Aorta (tissue), 5 donors: ENCODE measurements at regions not wholly inside any gene's neighbourhood (a gene's known extent, or its start where the extent isn't known, plus 50 kb on each side); places are given as distances from the start of the nearest gene placed in this dataset.

Experiments used
- ATAC-seq: fragments of 200-7000 bp; cut with Tn5 transposase; one replicate; pipeline ENCODE4 v1.9.1; 2022; ENCODE audit warnings: moderate library complexity; ENCODE audit not compliant: low FRiP score
- DNase-seq, 2 donors: peaks; one replicate each; pipeline ENCODE4 v3.0.0-alpha.2; 2020
- H3K27ac ChIP-seq, 2 donors: one replicate each; pipeline ENCODE4 v1.5.1; 2013; ENCODE audit warnings: low read length in 2 of 2, mild to moderate bottlenecking in 2 of 2, moderate library complexity in 2 of 2, control low read depth in 1 of 2, inconsistent platforms in 1 of 2, low read depth in 1 of 2
- H3K27me3 ChIP-seq, 2 donors: one replicate each; pipeline ENCODE4 v1.6.1; 2013; ENCODE audit warnings: control low read depth in 1 of 2, low read length in 1 of 2, mild to moderate bottlenecking in 1 of 2, moderate library complexity in 1 of 2; ENCODE audit not compliant: insufficient read depth in 2 of 2, control insufficient read depth in 1 of 2
- H3K36me3 ChIP-seq, 2 donors: one replicate each; pipeline ENCODE4 v1.6.1; 2013; ENCODE audit warnings: control low read depth in 1 of 2, low read length in 1 of 2, mild to moderate bottlenecking in 1 of 2; ENCODE audit not compliant: insufficient read depth in 2 of 2, control insufficient read depth in 1 of 2
- H3K4me1 ChIP-seq, 2 donors: one replicate each; pipeline ENCODE4 v1.6.1; 2013; ENCODE audit warnings: low read length in 2 of 2, control low read depth in 1 of 2, mild to moderate bottlenecking in 1 of 2, moderate library complexity in 1 of 2; ENCODE audit not compliant: insufficient read depth in 2 of 2, control insufficient read depth in 1 of 2
- H3K4me3 ChIP-seq, 2 donors: one replicate each; pipeline ENCODE4 v1.5.1; 2013; ENCODE audit warnings: low read length in 2 of 2, control low read depth in 1 of 2, mild to moderate bottlenecking in 1 of 2
- H3K9me3 ChIP-seq: one replicate; pipeline ENCODE4 v1.6.1; 2013; ENCODE audit warnings: mild to moderate bottlenecking, low read length; ENCODE audit not compliant: control insufficient read depth
- WGBS, 2 donors: extraction: QIAGEN DNeasy Blood & Tissue Kit; methylation state at CpG; one replicate each; pipeline ENCODE4 v1.1.7; 2013; 5-methylcytosine and 5-hydroxymethylcytosine counted together
- intact Hi-C, 2 donors: fragments of 100-400 bp; cut with DNase I; formaldehyde crosslinking; loops; one replicate each; pipeline versions ENCODE4 v1.14.2 to v1.15.0; 2022
- donor health status: healthy with polysubstance abuse.
- donor health status: Bipolar disorder and iron deficiency.
- donor health status: DM: no; HTN: no; CAD: no.
- donor health status: DM: no; HTN: no; CAD: no.
- donor health status: DM: yes; HTN: yes; CAD: no.

DNA sequence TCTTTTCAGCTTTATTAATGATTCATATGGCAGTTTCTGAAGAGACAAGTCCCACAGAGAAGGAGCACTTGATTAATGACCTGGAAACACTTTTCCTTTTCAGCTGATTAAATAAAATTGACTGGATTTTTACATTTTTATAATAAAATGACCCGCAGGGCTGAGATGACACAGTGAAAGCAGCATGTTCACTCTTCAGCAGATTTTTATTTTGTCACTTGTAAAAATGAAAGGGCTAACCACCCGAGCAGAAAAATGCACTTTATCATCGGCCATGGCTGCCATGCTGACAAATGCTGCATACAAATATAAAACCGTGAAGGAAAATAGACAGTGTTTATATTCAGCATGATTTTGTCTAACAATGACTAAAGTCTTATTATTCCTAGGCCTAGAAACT, 321.6 kb upstream of the ITGA1 start:
- no peak for ATAC-seq
- no peak overlapping the region for H3K27ac ChIP-seq
- H3K4me3 ChIP-seq, result no peak overlapping the region
- no peaks in the 10 kb centered on the region for H3K27me3 ChIP-seq
- H3K9me3 ChIP-seq, result no peaks in the 10 kb centered on the region
- no peak for DNase-seq
- intact Hi-C loops, result no loop called here
- no peaks in the 10 kb centered on the region for H3K36me3 ChIP-seq
- no peaks in the 10 kb centered on the region for H3K4me1 ChIP-seq
- WGBS, 2 donors, result 9 to 16% methylated on average over 4 of the region's 4 CpGs

DNA sequence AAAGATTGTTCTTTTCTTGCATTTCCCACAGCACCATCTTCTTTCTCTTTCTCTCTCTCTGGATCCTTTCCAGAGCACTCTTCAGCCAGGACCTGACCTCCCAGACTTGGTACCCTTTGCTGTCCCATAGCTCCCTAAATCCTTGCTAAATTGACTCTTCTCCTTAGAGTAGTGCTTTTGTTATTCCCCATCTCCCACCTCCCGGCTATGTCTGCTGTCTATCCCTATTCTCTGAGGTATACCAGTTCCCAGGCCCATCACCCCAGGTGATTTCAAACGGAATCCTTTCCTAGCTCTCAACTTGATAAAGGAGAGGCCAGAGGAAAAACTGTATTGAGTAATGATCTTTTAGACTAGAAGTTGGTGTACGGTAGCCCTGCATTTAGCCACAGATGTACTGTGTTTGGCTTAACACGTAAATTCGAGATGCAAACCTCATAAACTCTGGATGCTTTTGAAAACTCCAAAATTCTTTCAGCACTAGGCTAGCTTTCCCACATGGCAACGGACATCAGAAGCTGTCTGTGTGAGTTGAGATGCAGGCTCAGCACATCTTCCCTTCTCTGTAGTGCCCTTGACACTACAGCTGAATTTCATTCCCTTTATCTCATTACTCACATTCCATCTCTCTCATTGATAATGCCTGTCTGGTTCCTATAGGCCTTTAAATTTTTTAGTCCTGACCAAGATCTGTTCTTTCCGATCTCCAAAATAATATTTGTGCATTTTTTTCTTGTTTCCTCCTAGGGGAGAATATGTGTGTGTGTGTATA, 320.8 kb upstream of the ITGA1 start:
- no peaks in the 10 kb centered on the region for H3K4me1 ChIP-seq
- H3K27ac ChIP-seq, result no peak overlapping the region
- no peaks in the 10 kb centered on the region for H3K27me3 ChIP-seq
- no peak for DNase-seq
- intact Hi-C loops, result no loop called here
- H3K36me3 ChIP-seq, result no peaks in the 10 kb centered on the region
- no peaks in the 10 kb centered on the region for H3K9me3 ChIP-seq
- no peak for ATAC-seq
- no peak overlapping the region for H3K4me3 ChIP-seq
- 64 to 75% methylated on average over 7 of the region's 7 CpGs for WGBS, 2 donors

DNA sequence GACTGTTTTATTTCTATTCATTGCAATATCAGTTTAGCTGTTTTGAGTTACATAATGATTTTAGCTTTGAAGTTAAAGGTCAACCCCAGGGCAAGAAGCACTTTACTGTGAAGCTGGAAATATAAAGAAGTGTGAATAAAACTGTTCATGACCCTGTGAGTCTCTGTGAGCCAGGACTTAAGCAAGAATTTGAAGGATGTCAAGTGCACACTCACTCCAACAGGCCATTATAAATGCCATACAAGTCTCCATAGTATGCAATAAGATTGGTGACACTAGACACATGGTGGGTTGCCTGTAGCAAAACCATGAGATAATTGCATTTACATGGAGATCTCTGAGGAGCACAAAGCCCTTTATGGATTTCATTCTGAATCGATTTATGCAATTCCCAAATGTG, 318.7 kb upstream of the ITGA1 start:
- intact Hi-C loops, result no loop called here
- H3K27ac ChIP-seq, result no peak overlapping the region
- no peaks in the 10 kb centered on the region for H3K36me3 ChIP-seq
- no peaks in the 10 kb centered on the region for H3K9me3 ChIP-seq
- H3K4me1 ChIP-seq, result no peaks in the 10 kb centered on the region
- H3K27me3 ChIP-seq, result no peaks in the 10 kb centered on the region
- 81 to 87% methylated on average over 1 of the region's 1 CpG for WGBS, 2 donors
- DNase-seq (no peak), ATAC-seq (no peak)
- no peak overlapping the region for H3K4me3 ChIP-seq

DNA sequence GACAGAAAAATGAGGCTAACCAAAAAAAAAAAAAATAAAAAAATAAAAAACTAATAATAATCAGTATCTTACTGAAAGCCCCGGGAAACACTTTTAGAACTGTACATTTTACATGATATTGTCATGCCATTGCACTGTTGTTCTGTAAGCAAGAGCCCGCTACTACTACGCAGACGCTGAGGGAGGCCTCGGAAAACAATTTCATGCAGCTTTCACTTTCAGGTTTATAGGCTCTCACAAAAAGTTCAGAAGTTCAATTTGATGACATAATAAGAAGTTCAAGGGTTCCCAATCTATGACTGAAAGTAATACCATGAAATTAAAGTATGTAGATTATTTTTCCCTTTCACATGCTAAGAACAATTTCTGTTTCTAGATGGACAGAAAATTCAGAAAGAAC, 318.3 kb upstream of the ITGA1 start:
- H3K27me3 ChIP-seq, result no peaks in the 10 kb centered on the region
- H3K4me3 ChIP-seq, result no peak overlapping the region
- ATAC-seq (no peak), DNase-seq (no peak)
- H3K27ac ChIP-seq, result no peak overlapping the region
- H3K4me1 ChIP-seq, result no peaks in the 10 kb centered on the region
- intact Hi-C loops, result no loop called here
- WGBS, 2 donors, result 84 to 89% methylated on average over 5 of the region's 5 CpGs
- H3K9me3 ChIP-seq, result no peaks in the 10 kb centered on the region
- no peaks in the 10 kb centered on the region for H3K36me3 ChIP-seq

DNA sequence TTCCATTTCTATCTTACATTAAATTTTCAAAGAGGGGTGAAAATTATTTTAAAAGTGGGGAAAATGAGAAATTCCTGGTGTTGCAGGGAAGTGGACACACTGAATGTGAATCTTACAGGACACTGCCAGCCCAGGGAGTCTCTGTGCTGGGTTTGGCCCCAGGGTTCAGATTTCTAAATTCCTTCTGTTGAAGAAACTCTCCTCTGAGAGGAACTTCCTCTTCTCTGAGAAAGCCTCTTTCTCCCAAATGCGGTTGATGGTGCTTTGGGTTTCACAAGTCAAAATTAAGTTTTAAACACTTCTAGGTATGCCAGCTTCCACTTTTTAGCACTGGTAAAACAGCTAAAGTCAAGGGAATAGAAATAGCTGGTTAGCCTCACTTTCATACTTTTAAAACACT, 317.9 kb upstream of the ITGA1 start:
- DNase-seq, result no peak
- Histone ChIP-seq H3K27ac (no peak overlapping the region), H3K9me3 (no peaks in the 10 kb centered on the region), H3K4me1 (no peaks in the 10 kb centered on the region), H3K4me3 (no peak overlapping the region), H3K36me3 (no peaks in the 10 kb centered on the region), H3K27me3 (no peaks in the 10 kb centered on the region)
- ATAC-seq, result no peak
- WGBS, 2 donors, result 43 to 52% methylated on average over 1 of the region's 1 CpG
- intact Hi-C loops, result no loop called here

DNA sequence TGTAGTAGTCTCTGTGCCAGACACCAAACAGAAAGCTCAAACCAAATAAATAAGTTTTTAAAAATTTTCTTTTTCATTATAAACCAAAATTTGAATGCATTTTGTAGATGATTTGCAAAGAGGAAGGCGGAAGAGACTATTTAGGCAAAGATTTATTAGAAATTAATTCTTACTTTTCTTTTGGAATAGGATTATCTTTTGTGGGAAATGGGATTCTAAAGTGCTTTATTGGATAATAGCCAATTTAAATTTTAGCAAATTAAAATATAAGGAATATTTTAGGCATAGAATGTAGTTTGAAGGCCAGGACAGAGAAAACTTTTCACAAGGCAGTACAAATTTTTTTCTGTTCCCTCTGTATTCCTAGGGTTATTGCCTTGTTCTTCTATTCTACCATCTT, 311.4 kb upstream of the ITGA1 start:
- Histone ChIP-seq H3K4me1 (no peaks in the 10 kb centered on the region), H3K27ac (no peak overlapping the region), H3K4me3 (no peak overlapping the region), H3K9me3 (no peaks in the 10 kb centered on the region), H3K36me3 (no peaks in the 10 kb centered on the region), H3K27me3 (no peaks in the 10 kb centered on the region)
- intact Hi-C loops, result no loop called here
- 92 to 95% methylated on average over 1 of the region's 1 CpG for WGBS, 2 donors
- DNase-seq, result no peak
- no peak for ATAC-seq

DNA sequence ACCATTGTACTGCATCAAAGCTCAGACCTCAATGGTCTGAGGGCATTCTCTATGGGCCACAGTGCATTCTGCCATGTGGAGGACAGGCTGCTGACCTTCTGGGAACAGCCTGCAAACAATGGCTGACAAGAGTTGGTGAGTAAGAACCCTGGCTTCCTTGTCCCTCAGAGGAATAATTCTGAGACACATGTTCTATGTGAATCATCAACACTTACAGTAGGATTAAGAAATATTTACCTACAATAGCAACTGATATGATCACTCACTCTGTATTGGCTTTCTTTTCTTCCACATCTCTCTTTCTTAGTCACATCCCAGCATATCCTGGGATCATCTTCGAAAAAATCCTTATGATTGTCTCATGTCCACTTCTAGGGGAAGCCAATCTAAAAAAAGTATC, 306.5 kb upstream of the ITGA1 start:
- Histone ChIP-seq H3K4me1 (no peaks in the 10 kb centered on the region), H3K36me3 (no peaks in the 10 kb centered on the region), H3K9me3 (no peaks in the 10 kb centered on the region), H3K27ac (no peak overlapping the region), H3K4me3 (no peak overlapping the region), H3K27me3 (no peaks in the 10 kb centered on the region)
- DNase-seq (no peak), ATAC-seq (no peak)
- intact Hi-C loops, result no loop called here
- 87 to 94% methylated on average over 1 of the region's 1 CpG for WGBS, 2 donors

DNA sequence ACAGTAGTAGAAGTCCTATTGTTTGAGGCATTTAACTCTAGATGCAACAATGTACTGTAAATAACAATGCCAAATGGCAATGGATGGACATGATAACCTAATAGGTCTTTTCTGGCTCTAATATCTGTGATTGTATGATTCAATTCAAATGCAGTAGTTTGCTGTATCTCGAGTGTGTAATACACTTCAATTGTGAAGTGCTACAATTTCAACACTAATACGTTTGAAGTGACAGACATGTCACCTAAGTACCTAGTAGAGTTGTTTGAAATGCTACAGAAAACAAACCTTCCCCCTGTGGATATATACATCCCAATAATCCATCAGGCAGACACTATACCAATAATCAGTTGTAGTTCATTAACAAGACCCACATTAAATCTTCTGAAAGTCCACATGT, 305.9 kb upstream of the ITGA1 start:
- ATAC-seq (no peak), DNase-seq (no peak)
- intact Hi-C loops, result no loop called here
- H3K9me3 ChIP-seq, result no peaks in the 10 kb centered on the region
- no peak overlapping the region for H3K4me3 ChIP-seq
- 66 to 72% methylated on average over 2 of the region's 2 CpGs for WGBS, 2 donors
- no peaks in the 10 kb centered on the region for H3K27me3 ChIP-seq
- H3K27ac ChIP-seq, result no peak overlapping the region
- H3K4me1 ChIP-seq, result no peaks in the 10 kb centered on the region
- H3K36me3 ChIP-seq, result no peaks in the 10 kb centered on the region

DNA sequence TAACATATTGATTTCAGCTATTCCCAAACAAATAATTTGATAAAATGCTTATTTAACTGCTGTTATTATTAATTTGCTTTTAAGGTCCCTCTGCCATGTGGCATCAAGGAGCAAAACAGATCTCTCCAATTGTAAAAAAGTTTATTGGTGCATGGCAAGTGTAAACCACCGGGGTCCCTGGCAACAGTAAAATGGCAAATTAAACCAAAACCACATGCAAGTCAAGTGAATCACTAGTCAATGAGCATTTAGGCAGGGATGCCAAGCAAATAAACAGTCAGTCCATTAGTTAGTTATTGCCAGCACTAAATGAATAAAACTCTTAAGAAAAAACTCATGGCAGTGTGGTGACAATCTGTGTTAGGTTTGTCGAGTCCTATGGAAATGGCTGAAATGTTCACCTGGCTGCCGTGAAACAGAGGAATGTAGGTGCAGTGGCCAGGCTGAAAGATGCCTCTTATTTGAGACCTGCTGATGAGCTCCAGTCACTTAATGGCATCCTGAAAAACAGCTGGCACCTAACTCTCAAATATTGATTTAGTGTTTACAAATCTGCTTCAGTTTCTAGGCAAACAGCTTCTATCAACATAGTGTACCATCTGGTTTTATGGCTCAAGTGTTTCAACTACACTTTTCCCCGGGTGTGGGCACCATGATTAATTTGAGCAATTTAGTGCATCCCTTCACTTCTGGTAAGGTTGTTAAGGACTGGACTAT, 296.5 kb upstream of the ITGA1 start:
- Histone ChIP-seq H3K4me1 (no peaks in the 10 kb centered on the region), H3K36me3 (no peaks in the 10 kb centered on the region), H3K27ac (no peak overlapping the region), H3K4me3 (no peak overlapping the region), H3K27me3 (no peaks in the 10 kb centered on the region), H3K9me3 (peaks cover 1% of the 10 kb centered on the region)
- intact Hi-C loops, result no loop called here
- WGBS, 2 donors, result 59 to 67% methylated on average over 4 of the region's 4 CpGs
- ATAC-seq (no peak), DNase-seq (no peak)
